GM19239 (cell line): ENCODE measurements at regions not wholly inside any gene's neighbourhood (a gene's known extent, or its start where the extent isn't known, plus 50 kb on each side); places are given as distances from the start of the nearest gene placed in this dataset.
"Not testable (repeated sequence)": the region's sequence is repeated elsewhere in the genome, so short reads cannot be mapped to it uniquely, and the experiment has no call there.

Experiments
- DNase-seq: peaks from one replicate; pipeline ENCODE4 v3.0.0; 2011; ENCODE audit warnings: low spot score; ENCODE audit not compliant: insufficient read length
- FAIRE-seq: peaks from 2 replicates; lab custom pipeline; 2011; peaks lifted over from hg19 to GRCh38; lab: Jason Lieb, UNC

DNA sequence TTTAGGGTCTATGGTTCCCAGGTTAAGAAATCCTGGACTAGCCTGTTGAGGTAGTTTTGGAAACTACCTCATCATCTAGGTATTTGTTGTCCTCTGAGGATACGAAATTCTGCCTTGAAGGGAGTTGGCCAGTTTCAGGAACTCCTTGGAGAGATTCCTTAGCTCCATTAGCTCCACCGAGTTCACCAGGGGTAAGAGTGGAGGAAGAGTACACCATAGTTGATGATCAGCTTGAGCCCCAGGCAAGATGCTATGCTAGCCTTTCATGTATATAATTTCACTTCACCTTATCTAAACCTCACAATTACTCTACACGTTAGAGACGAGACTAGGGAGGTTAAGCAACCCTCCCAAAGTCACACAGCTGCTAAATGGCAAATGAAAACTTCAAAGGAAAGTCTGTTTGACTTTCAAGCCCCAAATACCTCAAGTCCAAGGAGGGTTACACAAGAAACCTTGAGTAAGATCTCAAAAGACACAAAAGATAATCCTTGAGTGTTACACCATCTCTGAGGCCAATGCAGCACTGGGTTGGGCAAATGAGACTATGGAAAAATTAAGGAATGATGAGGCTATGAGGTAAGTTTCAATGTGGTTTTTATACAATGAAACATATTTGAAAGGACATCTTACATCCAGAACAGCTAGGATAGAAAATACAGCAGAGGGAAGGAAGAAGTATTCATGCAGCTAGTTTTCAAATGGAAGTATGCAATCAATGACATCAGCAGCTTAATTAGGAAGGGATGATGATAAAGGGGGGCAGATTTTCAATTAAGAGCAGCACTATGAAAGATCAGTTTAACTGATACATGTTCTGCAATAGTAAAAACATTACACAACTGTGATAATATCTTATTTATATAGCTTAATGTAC, 97.2 kb upstream of the KRAS start:
- DNase-seq (no peak), FAIRE-seq (no peak)

DNA sequence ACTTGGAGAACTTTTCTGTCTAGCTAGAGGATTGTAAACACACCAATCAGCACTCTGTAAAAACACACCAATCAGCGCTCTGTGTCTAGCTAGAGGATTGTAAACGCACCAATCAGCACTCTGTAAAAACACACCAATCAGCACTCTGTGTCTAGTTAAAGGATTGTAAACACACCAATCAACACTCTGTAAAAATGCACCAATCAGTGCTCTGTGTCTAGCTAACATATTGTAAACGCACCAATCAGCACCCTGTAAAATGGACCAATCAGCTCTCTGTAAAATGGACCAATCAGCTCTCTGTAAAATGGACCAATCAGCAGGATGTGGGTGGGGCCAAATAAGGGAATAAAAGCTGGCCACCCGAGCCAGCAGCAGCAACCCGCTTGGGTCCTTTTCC, 91.1 kb upstream of the KRAS start:
- not testable (repeated sequence) for FAIRE-seq, DNase-seq

DNA sequence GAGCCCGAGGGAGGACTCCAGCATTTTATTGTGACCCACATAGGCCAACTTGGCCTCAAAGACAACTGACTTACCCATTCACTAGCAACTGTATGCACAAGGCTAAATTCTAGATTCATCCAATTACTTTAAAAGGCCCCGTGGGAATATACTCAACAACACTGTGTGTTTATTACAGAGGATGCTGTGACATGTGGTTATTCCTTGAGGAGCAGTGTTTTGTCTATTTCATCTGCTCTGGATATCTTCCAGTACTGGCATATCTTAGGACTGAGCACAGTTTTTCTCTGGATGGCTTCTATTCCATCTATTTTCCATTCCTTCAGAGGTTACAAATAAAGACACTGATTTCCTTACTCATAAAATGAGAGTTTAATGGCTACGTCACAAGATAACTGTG, 87.2 kb upstream of the KRAS start:
- FAIRE-seq (no peak), DNase-seq (no peak)

DNA sequence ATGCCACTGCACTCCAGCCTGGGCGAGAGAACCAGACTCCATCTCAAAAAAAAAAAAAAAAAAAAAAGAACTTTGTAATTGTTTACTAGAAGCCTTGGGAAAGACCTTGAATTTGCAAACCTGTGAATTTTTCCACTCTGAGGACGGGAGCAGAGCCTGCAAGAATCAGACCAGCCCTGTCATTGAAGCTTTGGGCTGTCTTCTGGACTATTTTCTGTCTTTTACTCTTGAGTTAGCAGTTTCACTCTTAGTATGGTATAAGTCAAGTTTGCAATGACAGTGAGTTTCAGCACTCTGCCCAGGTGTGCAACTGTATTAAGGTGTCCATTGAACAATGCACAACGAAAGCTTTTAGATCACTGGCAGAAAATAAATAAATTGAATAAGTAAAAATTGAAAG, 81.4 kb upstream of the KRAS start:
- FAIRE-seq (peak; percentile 97), DNase-seq (no peak)

DNA sequence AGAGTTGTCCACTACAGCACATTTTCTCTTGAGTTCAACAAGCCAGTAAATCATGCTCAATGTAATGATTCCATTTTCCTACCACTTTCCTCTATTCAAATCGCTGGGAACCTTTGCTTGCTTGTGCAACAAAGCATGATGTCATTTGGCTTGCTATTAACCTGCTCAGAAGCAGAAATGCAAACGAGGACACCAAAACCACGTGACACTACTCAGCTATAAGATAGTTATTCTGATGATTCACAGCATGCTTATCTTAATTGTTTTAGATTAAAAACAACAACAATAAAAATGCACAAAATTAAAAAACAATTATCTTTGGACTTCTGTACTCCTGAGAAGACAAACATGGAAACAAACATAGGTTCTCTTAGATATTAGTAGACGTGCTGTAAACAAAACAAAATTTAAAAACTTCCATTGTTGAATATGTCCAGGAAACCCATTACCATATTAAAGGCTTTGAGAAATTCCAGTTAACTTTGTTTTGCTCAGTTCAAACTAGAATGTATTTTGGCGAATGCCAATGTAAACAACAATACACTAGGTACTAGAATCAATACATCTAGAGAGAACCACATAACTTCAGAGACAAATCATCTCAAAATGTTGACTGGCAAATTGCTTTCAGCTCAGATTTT, 77.5 kb upstream of the KRAS start:
- DNase-seq (no peak), FAIRE-seq (peak; percentile 77)

DNA sequence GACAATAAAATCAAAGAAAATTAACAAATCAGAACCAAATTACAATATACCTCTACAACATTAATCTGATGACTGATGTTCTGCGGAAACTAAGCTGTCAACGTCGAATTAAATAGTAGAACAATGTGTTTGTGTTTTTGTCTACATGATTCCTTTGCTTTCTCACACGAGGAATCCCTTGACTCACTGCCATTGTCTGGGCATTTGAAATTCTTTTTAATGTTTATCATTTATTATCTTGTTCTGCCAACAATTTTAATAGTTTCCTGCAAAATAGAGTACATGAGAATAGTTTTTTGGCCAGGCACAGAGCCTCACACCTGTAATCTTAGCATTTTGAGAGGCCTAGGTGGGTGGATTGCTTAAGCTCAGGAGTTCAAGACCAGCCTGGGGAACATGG, 76.6 kb upstream of the KRAS start:
- FAIRE-seq (peak; percentile 11), DNase-seq (no peak)

DNA sequence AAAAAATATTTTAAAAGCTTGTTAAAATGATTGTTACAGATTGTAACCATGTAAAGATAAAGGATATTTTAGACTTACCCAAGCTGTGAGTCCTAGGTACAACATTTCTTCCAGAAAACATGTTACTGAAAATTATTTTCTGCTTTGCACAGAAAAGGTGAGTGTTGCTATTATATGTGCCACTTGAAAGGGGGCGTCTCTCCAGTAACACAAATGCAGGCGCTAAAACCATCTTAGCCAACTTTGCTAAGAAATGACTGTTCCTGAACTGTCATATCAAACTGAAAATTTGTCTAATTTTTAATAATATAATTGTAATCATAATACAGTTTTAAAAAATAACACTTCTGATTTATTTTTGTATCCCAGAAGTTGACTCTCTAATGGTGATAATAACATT, 75.6 kb upstream of the KRAS start:
- no peak for FAIRE-seq

DNA sequence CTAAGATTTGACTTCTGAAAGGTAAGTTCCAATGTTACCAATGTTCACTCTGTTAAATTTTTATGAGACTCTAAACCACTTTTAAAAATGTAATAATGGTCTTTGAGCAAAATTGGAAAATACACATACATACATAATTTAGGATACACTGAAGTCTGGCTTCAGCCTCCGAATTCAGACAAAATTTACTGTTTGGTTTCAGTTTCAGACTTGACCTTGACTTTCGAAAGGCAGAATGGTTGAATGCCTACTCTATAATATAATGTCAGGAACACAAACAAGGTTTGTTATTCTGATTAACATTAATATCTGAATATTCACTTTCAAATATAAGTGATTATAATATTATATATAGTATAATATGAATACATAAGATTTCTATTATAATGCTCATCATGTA, 74.1 kb upstream of the KRAS start:
- DNase-seq (no peak), FAIRE-seq (peak; percentile 88)

More for the DNA sequence above, 75.6 kb upstream of the KRAS start:
- no peak for DNase-seq

DNA sequence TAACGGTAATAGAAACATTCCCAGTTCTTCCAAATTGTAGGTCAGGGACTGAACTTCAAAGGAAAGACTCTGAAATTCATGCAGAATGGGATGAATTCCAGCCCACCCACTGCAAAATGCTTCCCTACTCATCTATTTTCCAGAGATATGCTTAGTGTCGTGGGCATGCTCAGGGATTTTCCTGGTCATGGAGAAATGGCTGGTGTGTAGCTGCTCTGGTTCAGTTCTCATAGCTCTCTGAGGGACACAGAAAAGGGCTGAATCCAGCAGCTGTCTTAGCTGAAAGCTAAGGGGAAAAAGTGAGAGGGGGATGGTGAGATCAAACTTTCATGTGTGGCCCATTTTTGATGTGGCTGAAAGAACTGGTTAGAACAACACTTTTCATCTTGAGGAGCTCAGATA, 72.9 kb upstream of the KRAS start:
- peak; percentile 85 for FAIRE-seq
- DNase-seq: no peak

DNA sequence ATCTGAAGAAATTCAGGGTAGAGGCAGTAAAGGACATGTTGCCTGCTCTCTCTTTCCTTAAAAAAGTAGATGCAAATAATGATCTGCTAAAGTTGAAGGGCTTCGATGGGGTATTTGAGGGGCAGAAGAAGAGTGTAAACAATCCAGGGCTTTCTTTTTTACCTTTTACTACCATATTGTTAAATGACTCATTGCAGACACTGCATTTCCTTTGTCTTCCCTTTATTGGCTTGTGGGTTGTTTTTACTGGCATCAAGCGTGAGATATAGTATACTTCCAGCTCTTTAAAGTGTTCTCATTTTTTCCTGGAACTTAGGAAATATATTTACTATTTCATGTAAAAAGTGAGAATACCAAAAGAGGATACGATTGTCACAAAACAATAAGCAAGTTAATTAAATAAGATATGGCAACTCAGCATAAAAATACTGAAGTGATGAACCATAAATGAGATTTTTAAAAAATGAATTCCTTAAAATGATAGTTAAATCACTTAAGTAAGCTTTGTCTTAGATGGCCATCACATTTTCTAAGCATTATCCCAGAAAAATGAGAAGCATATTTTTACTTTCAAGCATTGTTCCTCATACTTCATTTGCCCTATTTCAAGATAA, 72.3 kb upstream of the KRAS start:
- peak; percentile 83 for FAIRE-seq
- DNase-seq: no peak

DNA sequence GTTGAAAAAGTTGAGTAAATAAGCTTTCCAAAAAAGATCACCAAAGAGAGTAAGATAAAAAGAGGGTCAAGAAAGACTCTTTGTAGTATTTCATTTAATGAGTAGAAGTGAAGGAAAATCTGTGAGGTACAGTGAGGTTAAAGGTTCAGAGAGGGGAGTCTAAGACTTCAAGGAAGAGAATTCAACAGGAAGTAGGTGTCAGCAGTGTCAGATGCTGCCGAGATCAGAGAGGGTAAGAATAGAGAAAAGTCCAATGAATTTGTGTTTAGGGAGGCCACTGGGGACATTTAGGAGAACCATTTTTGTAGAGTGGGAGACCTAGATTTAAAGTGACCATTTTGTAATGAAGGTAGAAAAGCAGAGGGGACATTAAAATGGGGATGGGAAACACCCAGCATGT, 71.6 kb upstream of the KRAS start:
- FAIRE-seq (no peak), DNase-seq (no peak)

DNA sequence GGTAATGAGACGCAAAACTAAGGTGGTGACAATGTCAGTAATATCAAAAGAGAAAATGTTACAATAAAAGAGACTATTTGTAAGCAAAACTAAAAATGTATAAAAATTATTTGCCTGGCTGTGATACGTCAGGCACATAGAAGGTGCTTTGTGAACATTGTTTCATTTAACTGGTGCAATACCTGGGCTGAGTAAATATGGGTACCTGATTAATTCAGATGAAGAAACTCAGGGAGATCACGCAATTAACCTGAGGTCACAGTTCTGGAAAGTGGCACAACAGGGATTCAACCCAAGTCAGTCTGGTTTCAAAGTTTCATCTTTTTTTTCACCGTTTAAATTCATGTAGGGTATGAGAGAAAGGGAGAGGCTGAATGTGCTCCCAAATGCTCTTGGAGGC, 71.0 kb upstream of the KRAS start:
- FAIRE-seq (no peak), DNase-seq (no peak)

DNA sequence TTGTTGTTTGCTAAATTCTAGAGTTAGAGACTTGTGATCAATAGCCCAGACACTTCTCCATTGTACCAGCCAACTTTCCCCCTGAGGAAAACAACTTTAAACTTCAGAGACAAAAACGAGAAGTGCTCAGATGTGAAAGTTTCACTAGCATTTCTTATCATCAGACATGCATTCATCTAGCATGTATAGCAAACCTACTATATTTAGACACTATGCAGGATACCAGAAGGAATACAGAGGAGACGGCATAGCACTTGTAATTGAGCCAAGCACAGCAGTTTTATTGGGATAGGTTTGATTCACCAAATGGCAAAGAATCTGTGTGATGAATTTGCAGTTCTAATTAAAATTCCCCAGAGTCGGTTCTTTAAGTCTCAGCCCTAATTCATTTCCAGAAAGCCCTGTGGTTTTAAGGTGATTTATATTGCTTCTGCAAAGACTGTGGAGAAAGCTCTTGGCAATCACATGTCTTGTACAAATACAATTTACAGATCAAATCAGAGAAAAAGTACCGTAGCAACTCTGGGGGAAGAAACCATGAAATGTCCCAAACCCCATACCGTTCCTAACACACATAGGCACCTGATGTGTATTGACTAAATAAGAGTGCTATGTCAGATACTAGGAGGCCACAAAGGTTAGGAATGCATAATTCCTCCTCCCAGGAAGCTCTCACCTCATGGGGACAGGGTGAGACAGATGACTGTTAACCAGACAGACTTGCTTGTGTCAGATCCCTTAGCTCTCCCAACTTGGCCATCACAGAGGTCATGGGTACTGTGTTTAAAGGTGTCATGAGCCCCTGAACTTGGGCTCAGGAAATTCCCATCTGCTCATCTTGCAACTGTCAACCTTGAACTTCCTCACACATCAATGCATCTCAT, 69.6 kb upstream of the KRAS start:
- no peak for DNase-seq
- FAIRE-seq: peak; percentile 91

DNA sequence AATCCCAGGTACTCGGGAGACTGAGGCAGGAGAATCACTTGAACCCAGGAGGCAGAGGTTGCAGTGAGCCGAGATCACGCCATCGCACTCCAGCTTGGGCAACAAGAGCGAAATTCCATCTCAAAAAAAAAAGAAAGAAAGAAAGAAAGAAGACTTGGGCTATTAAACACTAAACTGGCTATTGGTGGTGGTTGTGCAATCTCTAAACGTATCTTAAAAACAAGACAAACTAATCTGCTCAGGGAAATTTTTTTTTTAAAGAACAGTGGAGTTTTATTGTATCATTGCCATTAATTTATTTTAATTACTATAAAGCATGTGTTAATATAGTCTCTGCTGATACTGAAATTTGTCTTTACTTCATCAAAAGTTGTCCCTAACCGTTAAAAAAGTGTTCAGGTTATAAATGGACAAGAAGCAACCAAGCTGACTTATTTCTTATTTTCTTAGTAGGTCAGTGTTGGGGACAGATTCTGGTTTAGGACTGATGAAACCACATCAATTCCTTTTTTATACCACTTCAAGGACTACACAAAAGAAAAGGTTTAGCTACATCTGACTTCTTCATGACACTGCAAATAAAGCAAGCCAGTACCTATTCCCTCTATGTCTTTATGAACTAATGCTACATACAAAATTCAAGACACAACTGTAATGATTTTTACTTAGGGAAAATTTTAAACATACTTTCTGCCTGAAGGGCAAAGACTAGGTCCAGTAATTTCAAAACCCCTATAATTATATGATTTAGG, 68.7 kb upstream of the KRAS start:
- FAIRE-seq: no peak
- DNase-seq: no peak

DNA sequence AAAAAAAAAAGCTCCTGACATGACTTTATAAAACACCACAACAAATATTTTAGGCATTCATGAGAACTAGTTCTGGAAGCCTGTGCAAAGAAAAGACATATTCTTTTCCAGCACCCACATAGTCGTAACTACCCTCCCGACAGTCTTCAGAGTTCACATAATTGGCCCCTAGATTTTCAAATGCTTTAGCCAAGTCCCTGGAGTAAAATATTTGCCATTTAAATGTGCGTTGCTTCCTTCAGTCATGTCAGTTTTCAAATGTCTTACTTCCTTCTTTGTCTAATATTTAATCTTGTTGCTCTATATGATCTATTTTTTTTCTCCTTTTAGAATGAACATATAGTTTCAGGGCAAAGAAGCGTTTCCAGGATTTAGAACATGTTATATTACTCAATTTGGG, 66.8 kb upstream of the KRAS start:
- FAIRE-seq (peak; percentile 86), DNase-seq (no peak)

DNA sequence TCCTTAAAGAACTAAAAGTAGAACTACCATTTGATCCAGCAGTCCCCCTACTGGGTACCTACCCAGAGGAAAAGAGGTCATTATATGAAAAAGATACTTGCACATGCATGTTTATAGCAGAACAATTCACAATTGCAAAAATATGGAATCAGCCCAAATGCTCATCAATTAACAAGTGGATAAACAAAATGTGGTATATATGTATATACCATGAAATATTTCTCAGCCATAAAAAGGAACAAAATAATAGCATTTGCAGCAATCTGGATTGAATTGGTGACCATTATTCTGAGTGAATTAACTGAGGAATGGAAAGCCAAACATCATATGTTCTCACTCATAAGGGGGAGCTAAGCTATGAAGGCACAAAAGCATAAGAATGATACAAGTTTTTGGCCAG, 64.7 kb upstream of the KRAS start:
- FAIRE-seq (no peak), DNase-seq (no peak)

DNA sequence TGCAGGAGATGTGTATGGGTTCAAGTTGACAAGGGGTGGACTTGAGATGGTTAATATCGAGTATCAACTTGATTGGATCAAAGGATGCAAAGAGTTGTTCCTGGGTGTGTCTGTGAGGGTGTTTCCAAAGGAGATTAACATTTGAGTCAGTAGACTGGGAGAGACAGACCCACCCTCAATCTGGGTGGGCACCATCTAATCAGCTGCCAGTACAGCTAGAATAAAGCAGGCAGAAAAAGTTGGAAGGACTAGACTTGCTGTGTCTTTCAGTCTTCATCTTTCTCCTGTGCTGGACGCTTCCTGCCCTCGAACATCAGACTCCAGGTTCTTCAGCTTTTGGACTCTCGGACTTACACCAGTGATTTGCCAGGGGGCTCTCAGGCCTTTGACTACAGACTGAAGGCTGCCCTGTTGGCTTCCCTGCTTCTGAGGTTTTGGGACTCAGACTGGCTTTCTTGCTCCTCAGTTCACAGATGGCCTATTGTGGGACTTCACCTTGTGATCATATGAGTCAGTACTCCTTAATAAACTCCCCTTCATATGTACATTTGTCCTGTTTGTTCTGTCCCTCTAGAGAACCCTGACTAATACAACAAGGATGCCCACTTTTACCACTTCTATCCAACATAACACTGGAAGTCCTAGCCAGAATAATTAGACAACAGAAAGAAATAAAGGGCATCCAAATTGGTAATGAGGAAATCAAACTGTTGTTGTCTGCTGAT, 62.7 kb upstream of the KRAS start:
- FAIRE-seq, DNase-seq: not testable (repeated sequence)

DNA sequence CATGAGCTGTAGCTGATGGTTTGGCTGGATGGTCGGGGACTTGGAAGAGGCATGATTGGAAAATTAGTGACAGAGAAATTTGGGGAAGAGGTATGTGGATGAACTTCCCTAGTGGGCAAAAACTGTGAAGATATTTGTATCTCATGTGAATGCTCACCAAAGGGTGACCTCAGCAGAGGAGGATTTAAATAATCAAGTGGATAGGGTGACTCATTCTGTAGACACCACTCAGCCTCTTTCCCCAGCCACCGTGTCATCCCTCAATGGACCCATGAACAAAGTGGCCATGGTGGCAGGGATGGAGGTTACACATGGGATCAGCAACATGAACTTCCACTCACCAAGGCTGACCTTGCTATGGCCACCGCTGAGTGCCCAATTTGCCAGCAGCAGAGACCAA, 60.8 kb upstream of the KRAS start:
- DNase-seq (no peak), FAIRE-seq (no peak)

DNA sequence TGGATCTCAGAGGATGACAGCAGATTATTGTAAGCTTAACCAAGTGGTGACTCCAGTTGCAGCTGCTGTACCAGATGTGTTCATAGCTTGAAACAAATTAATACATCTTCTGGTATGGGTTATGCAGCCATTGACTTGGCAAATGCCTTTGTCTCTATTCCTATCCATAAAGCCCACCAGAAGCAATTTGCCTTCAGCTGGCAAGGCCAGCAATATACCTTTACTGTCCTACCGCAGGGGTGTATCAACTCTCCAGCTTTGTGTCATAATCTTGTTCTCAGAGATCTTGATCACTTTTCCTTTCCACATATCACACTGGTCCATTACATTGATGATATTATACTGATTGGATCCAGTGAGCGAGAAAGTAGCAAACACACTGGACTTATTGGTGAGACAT, 59.3 kb upstream of the KRAS start:
- DNase-seq, FAIRE-seq: not testable (repeated sequence)
